Activated CD4-positive, alpha-beta memory T cell treated with anti-CD3 and anti-CD28 coated beads, Interleukin-2, amount 10 ng/mL, durations not matched to agents 7 days and 5 days (primary cell): ENCODE measurements at regions not wholly inside any gene's neighbourhood (a gene's known extent, or its start where the extent isn't known, plus 50 kb on each side); places are given as distances from the start of the nearest gene placed in this dataset.
"Not testable (repeated sequence)": the region's sequence is repeated elsewhere in the genome, so short reads cannot be mapped to it uniquely, and the experiment has no call there.

Experiments
- CTCF ChIA-PET: fragments of 350-600 bp; sonication (Branson Sonifier 250); formaldehyde crosslinking; loops from one replicate; lab custom pipeline; 2021; ENCODE audit warnings: antibody characterized with exemption, inconsistent platforms; lab: Charles Lee
- POLR2A ChIA-PET: fragments of 350-600 bp; sonication (Branson Sonifier 250); formaldehyde crosslinking; loops from one replicate; lab custom pipeline; 2021; ENCODE audit warnings: antibody characterized with exemption; lab: Charles Lee
- DNase-seq: peaks from one replicate; pipeline ENCODE4 v3.0.0-alpha.2; 2020
- H3K27ac Mint-ChIP-seq: one replicate; pipeline ENCODE4 v1.8.0; 2021; ENCODE audit warnings: mild to moderate bottlenecking, mixed read lengths
- H3K27me3 Mint-ChIP-seq: one replicate; pipeline ENCODE4 v1.8.0; 2021; ENCODE audit warnings: mixed read lengths
- H3K36me3 Mint-ChIP-seq: one replicate; pipeline ENCODE4 v1.8.0; 2021; ENCODE audit warnings: low read depth, mixed read lengths
- H3K4me1 Mint-ChIP-seq: one replicate; pipeline ENCODE4 v1.8.0; 2021; ENCODE audit warnings: mixed read lengths
- H3K4me3 Mint-ChIP-seq: one replicate; pipeline ENCODE4 v1.8.0; 2021; ENCODE audit warnings: mild to moderate bottlenecking, mixed read lengths
- H3K9me3 Mint-ChIP-seq: one replicate; pipeline ENCODE4 v1.8.0; 2021; ENCODE audit warnings: mixed read lengths

GRCh38 chr5:100641833-100642232 is 106.7 kb downstream of the FAM174A start:
- H3K4me1 Mint-ChIP-seq, result no peaks in the 10 kb centered on the region
- no peak overlapping the region for H3K27ac Mint-ChIP-seq
- ChIA-PET CTCF (no interaction called here), POLR2A (no interaction called here)
- no peak for DNase-seq
- no peaks in the 10 kb centered on the region for H3K36me3 Mint-ChIP-seq
- no peaks in the 10 kb centered on the region for H3K27me3 Mint-ChIP-seq
- no peaks in the 10 kb centered on the region for H3K9me3 Mint-ChIP-seq
- no peak overlapping the region for H3K4me3 Mint-ChIP-seq

- Mint-ChIP-seq H3K4me1 (peaks cover 11% of the 10 kb centered on the region), H3K4me3 (no peak overlapping the region), H3K27ac (no peak overlapping the region), H3K27me3 (no peaks in the 10 kb centered on the region), H3K9me3 (no peaks in the 10 kb centered on the region), H3K36me3 (no peaks in the 10 kb centered on the region)
- POLR2A ChIA-PET, result no interaction called here
- CTCF ChIA-PET, result no interaction called here
- DNase-seq, result no peak
These were observed 108.3 kb downstream of the FAM174A start for GRCh38 chr5:100643473-100643872.

GRCh38 chr5:100644185-100644584 is 109.0 kb downstream of the FAM174A start:
- no peak for DNase-seq
- ChIA-PET POLR2A (no interaction called here), CTCF (no interaction called here)
- Mint-ChIP-seq H3K27ac (no peak overlapping the region), H3K27me3 (no peaks in the 10 kb centered on the region), H3K4me3 (no peak overlapping the region), H3K4me1 (peaks cover 11% of the 10 kb centered on the region), H3K9me3 (no peaks in the 10 kb centered on the region), H3K36me3 (no peaks in the 10 kb centered on the region)

- peaks cover 11% of the 10 kb centered on the region for H3K4me1 Mint-ChIP-seq
- H3K27me3 Mint-ChIP-seq, result peaks cover 1% of the 10 kb centered on the region
- H3K9me3 Mint-ChIP-seq, result no peaks in the 10 kb centered on the region
- no peak overlapping the region for H3K4me3 Mint-ChIP-seq
- POLR2A ChIA-PET, result no interaction called here
- CTCF ChIA-PET, result no interaction called here
- DNase-seq, result no peak
- no peaks in the 10 kb centered on the region for H3K36me3 Mint-ChIP-seq
- H3K27ac Mint-ChIP-seq, result no peak overlapping the region
These were observed 109.6 kb downstream of the FAM174A start for GRCh38 chr5:100644776-100645175.

- POLR2A ChIA-PET, result no interaction called here
- Mint-ChIP-seq H3K27ac (no peak overlapping the region), H3K27me3 (peaks cover 1% of the 10 kb centered on the region), H3K36me3 (no peaks in the 10 kb centered on the region), H3K4me3 (no peak overlapping the region), H3K4me1 (peaks cover 11% of the 10 kb centered on the region), H3K9me3 (no peaks in the 10 kb centered on the region)
- CTCF ChIA-PET, result no interaction called here
- DNase-seq, result no peak
These were observed 110.8 kb downstream of the FAM174A start for GRCh38 chr5:100646011-100646410.

- H3K4me3 Mint-ChIP-seq, result no peak overlapping the region
- no peaks in the 10 kb centered on the region for H3K36me3 Mint-ChIP-seq
- no peaks in the 10 kb centered on the region for H3K9me3 Mint-ChIP-seq
- no peak overlapping the region for H3K27ac Mint-ChIP-seq
- H3K27me3 Mint-ChIP-seq, result peaks cover 1% of the 10 kb centered on the region
- no peak for DNase-seq
- ChIA-PET POLR2A (interaction anchor here (0.7 to 1.6 kb wide), 4 partner anchors 9 to 257 kb away, joined by 3 to 8 read pairs (median 4); partner anchors contain the start of gene ST8SIA4), CTCF (no interaction called here)
- peaks cover 11% of the 10 kb centered on the region for H3K4me1 Mint-ChIP-seq
These were observed 111.5 kb downstream of the FAM174A start for GRCh38 chr5:100646691-100647090.

GRCh38 chr5:100647461-100648230 is 112.5 kb downstream of the FAM174A start:
- H3K27ac Mint-ChIP-seq, result peak overlapping the region; percentile 66
- ChIA-PET CTCF (interaction anchor here (0.7 to 1.5 kb wide), 2 partner anchors 10 to 19 kb away, joined by 3 to 4 read pairs; no protein-coding TSS in a partner anchor), POLR2A (interaction anchor here (0.7 to 1.6 kb wide), 8 partner anchors 10 to 257 kb away, joined by 3 to 8 read pairs (median 3); partner anchors contain the start of gene ST8SIA4)
- H3K36me3 Mint-ChIP-seq, result no peaks in the 10 kb centered on the region
- no peaks in the 10 kb centered on the region for H3K9me3 Mint-ChIP-seq
- DNase-seq, result peak; percentile 20
- peak overlapping the region; percentile 26 for H3K4me3 Mint-ChIP-seq
- H3K4me1 Mint-ChIP-seq, result peaks cover 11% of the 10 kb centered on the region
- H3K27me3 Mint-ChIP-seq, result peaks cover 1% of the 10 kb centered on the region

GRCh38 chr5:100654895-100655294 is 119.7 kb downstream of the FAM174A start:
- no peak overlapping the region for H3K27ac Mint-ChIP-seq
- no peak overlapping the region for H3K4me3 Mint-ChIP-seq
- ChIA-PET CTCF (no interaction called here), POLR2A (no interaction called here)
- H3K9me3 Mint-ChIP-seq, result no peaks in the 10 kb centered on the region
- H3K27me3 Mint-ChIP-seq, result no peaks in the 10 kb centered on the region
- H3K4me1 Mint-ChIP-seq, result peaks cover 10% of the 10 kb centered on the region
- H3K36me3 Mint-ChIP-seq, result no peaks in the 10 kb centered on the region
- no peak for DNase-seq

GRCh38 chr5:100656771-100657170 is 121.6 kb downstream of the FAM174A start:
- H3K4me1 Mint-ChIP-seq, result peaks cover 12% of the 10 kb centered on the region
- H3K4me3 Mint-ChIP-seq, POLR2A ChIA-PET, H3K9me3 Mint-ChIP-seq, H3K36me3 Mint-ChIP-seq, DNase-seq, CTCF ChIA-PET, H3K27ac Mint-ChIP-seq, H3K27me3 Mint-ChIP-seq: not testable (repeated sequence)

- H3K36me3 Mint-ChIP-seq, result no peaks in the 10 kb centered on the region
- H3K4me3 Mint-ChIP-seq, result no peak overlapping the region
- CTCF ChIA-PET, result no interaction called here
- POLR2A ChIA-PET, result no interaction called here
- H3K4me1 Mint-ChIP-seq, result peaks cover 12% of the 10 kb centered on the region
- DNase-seq, result no peak
- no peaks in the 10 kb centered on the region for H3K27me3 Mint-ChIP-seq
- no peaks in the 10 kb centered on the region for H3K9me3 Mint-ChIP-seq
- no peak overlapping the region for H3K27ac Mint-ChIP-seq
These were observed 124.1 kb downstream of the FAM174A start for GRCh38 chr5:100659080-100659795.

GRCh38 chr5:100664140-100664539 is 129.0 kb downstream of the FAM174A start:
- no peaks in the 10 kb centered on the region for H3K9me3 Mint-ChIP-seq
- POLR2A ChIA-PET, result no interaction called here
- peaks cover 22% of the 10 kb centered on the region for H3K4me1 Mint-ChIP-seq
- H3K27ac Mint-ChIP-seq, result no peak overlapping the region
- DNase-seq, result no peak
- H3K27me3 Mint-ChIP-seq, result no peaks in the 10 kb centered on the region
- CTCF ChIA-PET, result no interaction called here
- no peak overlapping the region for H3K4me3 Mint-ChIP-seq
- H3K36me3 Mint-ChIP-seq, result no peaks in the 10 kb centered on the region

GRCh38 chr5:100667161-100667630 is 132.0 kb downstream of the FAM174A start:
- Mint-ChIP-seq H3K4me3 (no peak overlapping the region), H3K27me3 (peaks cover 2% of the 10 kb centered on the region), H3K27ac (peak overlapping the region; percentile 58), H3K36me3 (no peaks in the 10 kb centered on the region), H3K9me3 (no peaks in the 10 kb centered on the region), H3K4me1 (peaks cover 14% of the 10 kb centered on the region)
- POLR2A ChIA-PET, result interaction anchor here (0.6 to 1.6 kb wide), 4 partner anchors 20 to 236 kb away, joined by 3 to 5 read pairs (median 4); partner anchors contain the start of gene ST8SIA4
- no peak for DNase-seq
- CTCF ChIA-PET, result interaction anchor here (0.9 to 1.5 kb wide), 2 partner anchors 19 to 234 kb away, joined by 3 to 4 read pairs; no protein-coding TSS in a partner anchor

GRCh38 chr5:100668511-100668910 is 133.3 kb downstream of the FAM174A start:
- no peaks in the 10 kb centered on the region for H3K9me3 Mint-ChIP-seq

More at GRCh38 chr5:100668511-100668910, 133.3 kb downstream of the FAM174A start:
- H3K27ac Mint-ChIP-seq, result no peak overlapping the region
- POLR2A ChIA-PET, result interaction anchor here (1.3 kb wide), 1 partner anchor 234 kb away, joined by 3 read pairs; the partner anchor contains the start of gene ST8SIA4
- H3K4me1 Mint-ChIP-seq, result peaks cover 14% of the 10 kb centered on the region
- CTCF ChIA-PET, result no interaction called here
- H3K36me3 Mint-ChIP-seq, result no peaks in the 10 kb centered on the region
- no peak overlapping the region for H3K4me3 Mint-ChIP-seq
- H3K27me3 Mint-ChIP-seq, result peaks cover 2% of the 10 kb centered on the region
- no peak for DNase-seq
